Breast epithelium (tissue), 4 donors: ENCODE measurements at regions not wholly inside any gene's neighbourhood (a gene's known extent, or its start where the extent isn't known, plus 50 kb on each side); places are given as distances from the start of the nearest gene placed in this dataset.

Experiments
- DNase-seq, 2 donors: peaks; one replicate each; pipeline ENCODE4 v3.0.0-alpha.2; 2019; ENCODE audit warnings: low spot score in 2 of 2
- H3K27ac ChIP-seq, 2 donors: fragments of 200-600 bp; sonication (generic) in 1 of 2; one replicate each; pipeline ENCODE4 v1.5.1; 2016 to 2019; ENCODE audit warnings: mild to moderate bottlenecking in 1 of 2
- H3K27me3 ChIP-seq, 2 donors: fragments of 200-600 bp; sonication (generic) in 1 of 2; one replicate each; pipeline versions ENCODE4 v1.5.1 to v1.6.0; 2017 to 2019; ENCODE audit warnings: control low read depth in 1 of 2, mild to moderate bottlenecking in 1 of 2
- H3K36me3 ChIP-seq: fragments of 200-600 bp; one replicate; pipeline ENCODE4 v1.5.1; 2019
- H3K4me1 ChIP-seq, 2 donors: fragments of 200-600 bp; sonication (generic); one replicate each; pipeline ENCODE4 v1.5.1; 2016 to 2019; ENCODE audit warnings: control low read depth in 1 of 2
- H3K4me3 ChIP-seq, 3 donors: fragments of 200-600 bp; sonication (generic); 1 replicate in 2 of 3; 2 replicates in 1 of 3; pipeline ENCODE4 v1.5.1; 2016 to 2019; ENCODE audit warnings: mild to moderate bottlenecking in 3 of 3, moderate library complexity in 2 of 3
- H3K9me3 ChIP-seq, 2 donors: fragments of 200-600 bp; sonication (generic) in 1 of 2; one replicate each; pipeline ENCODE4 v1.5.1; 2016 to 2019; ENCODE audit warnings: control low read depth in 1 of 2
- CTCF ChIP-seq, 3 donors: fragments of 450-650 bp; IDR thresholded peaks; one replicate each; pipeline ENCODE4 v1.5.1; 2016 to 2017; ENCODE audit warnings: antibody characterized with exemption in 3 of 3, mild to moderate bottlenecking in 3 of 3, moderate library complexity in 3 of 3
- POLR2A ChIP-seq: fragments of 450-650 bp; IDR thresholded peaks from one replicate; pipeline ENCODE4 v1.6.1; 2016; ENCODE audit warnings: antibody characterized with exemption, mild to moderate bottlenecking, moderate library complexity
- POLR2AphosphoS5 ChIP-seq, 3 donors: sonication (generic); formaldehyde crosslinking; IDR thresholded peaks; one replicate each; pipeline ENCODE4 v1.6.1; 2017; ENCODE audit warnings: antibody characterized with exemption in 3 of 3
- intact Hi-C: fragments of 100-400 bp; cut with DNase I; formaldehyde crosslinking; loops from one replicate; pipeline ENCODE4 v1.15.1; 2023; ENCODE audit warnings: low total_unique reads

GRCh38 chr11:23586173-23586572 is 725.9 kb upstream of the CCDC179 start:
- intact Hi-C loops, result no loop called here
- H3K9me3 ChIP-seq, result no peaks in the 10 kb centered on the region
- no peak for DNase-seq
- TF ChIP-seq CTCF (IDR thresholded peaks at IDR 0.05) (no peak), POLR2A (no peak), POLR2AphosphoS5 (IDR thresholded peaks at IDR 0.05) (no peak)
- H3K4me1 ChIP-seq, result no peaks in the 10 kb centered on the region
- H3K27me3 ChIP-seq, result no peaks in the 10 kb centered on the region
- no peaks in the 10 kb centered on the region for H3K36me3 ChIP-seq
- H3K4me3 ChIP-seq, result no peak overlapping the region
- no peak overlapping the region for H3K27ac ChIP-seq

- intact Hi-C loops, result no loop called here
- Histone ChIP-seq H3K27me3 (no peaks in the 10 kb centered on the region), H3K4me1 (no peaks in the 10 kb centered on the region), H3K36me3 (no peaks in the 10 kb centered on the region), H3K4me3 (no peak overlapping the region), H3K27ac (no peak overlapping the region), H3K9me3 (no peaks in the 10 kb centered on the region)
- TF ChIP-seq POLR2A, result no peak
- no peak for TF ChIP-seq POLR2AphosphoS5 (IDR thresholded peaks at IDR 0.05)
- TF ChIP-seq CTCF (IDR thresholded peaks at IDR 0.05), result no peak
- DNase-seq, result no peak
Measured at GRCh38 chr11:23590596-23591308, 730.5 kb upstream of the CCDC179 start.

GRCh38 chr11:23594755-23595154 is 734.5 kb upstream of the CCDC179 start:
- no peaks in the 10 kb centered on the region for H3K9me3 ChIP-seq
- no peak for DNase-seq
- H3K27me3 ChIP-seq, result no peaks in the 10 kb centered on the region
- TF ChIP-seq CTCF (IDR thresholded peaks at IDR 0.05) (no peak), POLR2A (no peak), POLR2AphosphoS5 (IDR thresholded peaks at IDR 0.05) (no peak)
- no peaks in the 10 kb centered on the region for H3K36me3 ChIP-seq
- H3K4me3 ChIP-seq, result no peak overlapping the region
- no peaks in the 10 kb centered on the region for H3K4me1 ChIP-seq
- intact Hi-C loops, result no loop called here
- no peak overlapping the region for H3K27ac ChIP-seq

GRCh38 chr11:23604966-23605365 is 744.7 kb upstream of the CCDC179 start:
- no peak for DNase-seq
- no peaks in the 10 kb centered on the region for H3K36me3 ChIP-seq
- H3K9me3 ChIP-seq, result no peaks in the 10 kb centered on the region
- intact Hi-C loops, result no loop called here
- H3K4me1 ChIP-seq, result no peaks in the 10 kb centered on the region
- H3K4me3 ChIP-seq, result no peak overlapping the region
- TF ChIP-seq POLR2A (no peak), POLR2AphosphoS5 (IDR thresholded peaks at IDR 0.05) (no peak)
- no peak overlapping the region for H3K27ac ChIP-seq
- H3K27me3 ChIP-seq, result no peaks in the 10 kb centered on the region

DNA sequence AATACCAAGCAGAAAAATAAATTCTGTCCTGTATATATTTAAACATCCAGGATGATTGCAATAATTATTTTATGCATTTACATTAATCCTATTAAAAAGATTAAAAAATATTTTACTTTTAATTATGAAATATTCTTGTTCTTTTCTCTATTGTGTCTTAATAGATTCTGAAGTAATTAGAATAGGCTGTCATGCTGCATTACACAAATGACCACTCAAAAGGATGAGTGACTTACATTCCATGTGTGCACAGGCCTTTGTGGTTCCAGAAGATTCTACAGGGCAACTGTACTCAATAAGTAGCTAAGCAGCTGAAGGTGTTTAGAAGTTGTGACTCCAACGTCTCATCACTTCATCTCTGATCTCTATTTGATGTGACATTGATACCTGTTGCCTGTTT is 745.9 kb upstream of the CCDC179 start:
- intact Hi-C loops, result no loop called here
- Histone ChIP-seq H3K9me3 (no peaks in the 10 kb centered on the region), H3K4me1 (no peaks in the 10 kb centered on the region), H3K4me3 (no peak overlapping the region), H3K27ac (no peak overlapping the region), H3K36me3 (no peaks in the 10 kb centered on the region), H3K27me3 (no peaks in the 10 kb centered on the region)
- TF ChIP-seq POLR2AphosphoS5 (IDR thresholded peaks at IDR 0.05) (no peak), POLR2A (no peak), CTCF (IDR thresholded peaks at IDR 0.05) (no peak)
- DNase-seq, result no peak
